Left ventricle myocardium superior (tissue), 1 donor: ENCODE measurements at regions not wholly inside any gene's neighbourhood (a gene's known extent, or its start where the extent isn't known, plus 50 kb on each side); places are given as distances from the start of the nearest gene placed in this dataset.
"Not testable (repeated sequence)": the region's sequence is repeated elsewhere in the genome, so short reads cannot be mapped to it uniquely, and the experiment has no call there.

Experiments used
- ATAC-seq: fragments of 200-7000 bp; cut with Tn5 transposase; one replicate; pipeline ENCODE4 v1.9.1; 2020; ENCODE audit warnings: mild to moderate bottlenecking, moderate library complexity
- DNase-seq: peaks from one replicate; pipeline ENCODE4 v3.0.0-alpha.2; 2020
- intact Hi-C: fragments of 100-400 bp; cut with micrococcal nuclease; formaldehyde crosslinking; loops from one replicate; pipeline ENCODE4 v1.11.0; 2022
- donor health status: DM: no; HTN: yes; CAD: no; lungs with severe emphysema.

GRCh38 chr19:20318616-20319015, 151.6 kb downstream of the ZNF486 start:
- ATAC-seq (no peak), DNase-seq (no peak)
- intact Hi-C loops = no loop called here

- no peak for ATAC-seq
- intact Hi-C loops = no loop called here
- no peak for DNase-seq
Measured at GRCh38 chr19:20315543-20315942, 148.5 kb downstream of the ZNF486 start.

- ATAC-seq (no peak), DNase-seq (no peak)
- intact Hi-C loops = no loop called here
Measured at GRCh38 chr19:20313894-20314293, 146.9 kb downstream of the ZNF486 start.

- intact Hi-C loops = no loop called here
- no peak for ATAC-seq
- DNase-seq = no peak
Measured at GRCh38 chr19:20307127-20307526, 140.1 kb downstream of the ZNF486 start.

GRCh38 chr19:20296314-20296713, 129.3 kb downstream of the ZNF486 start:
- ATAC-seq, DNase-seq, intact Hi-C loops: not testable (repeated sequence)

- intact Hi-C loops = no loop called here
- DNase-seq (no peak), ATAC-seq (no peak)
Measured at GRCh38 chr19:20294181-20294580, 127.2 kb downstream of the ZNF486 start.

GRCh38 chr19:20292520-20292919, 125.5 kb downstream of the ZNF486 start:
- DNase-seq, intact Hi-C loops, ATAC-seq: not testable (repeated sequence)

GRCh38 chr19:20289186-20289585, 122.2 kb downstream of the ZNF486 start:
- DNase-seq (no peak), ATAC-seq (no peak)
- intact Hi-C loops = no loop called here

GRCh38 chr19:20287070-20287469, 120.1 kb downstream of the ZNF486 start:
- no peak for DNase-seq
- ATAC-seq = no peak
- intact Hi-C loops = no loop called here

- DNase-seq, ATAC-seq, intact Hi-C loops: not testable (repeated sequence)
Measured at GRCh38 chr19:20285876-20286275, 118.9 kb downstream of the ZNF486 start.

GRCh38 chr19:20279516-20279915, 112.5 kb downstream of the ZNF486 start:
- ATAC-seq (no peak), DNase-seq (no peak)
- intact Hi-C loops = no loop called here

GRCh38 chr19:20278342-20278741, 111.3 kb downstream of the ZNF486 start:
- intact Hi-C loops = no loop called here
- DNase-seq (no peak), ATAC-seq (no peak)

- intact Hi-C loops, DNase-seq, ATAC-seq: not testable (repeated sequence)
Measured at GRCh38 chr19:20276732-20277082, 109.7 kb downstream of the ZNF486 start.

GRCh38 chr19:20276011-20276731, 109.2 kb downstream of the ZNF486 start:
- ATAC-seq = no peak
- no peak for DNase-seq
- intact Hi-C loops = no loop called here

- no peak for ATAC-seq
- intact Hi-C loops = no loop called here
- no peak for DNase-seq
Measured at GRCh38 chr19:20273951-20274570, 107.0 kb downstream of the ZNF486 start.

GRCh38 chr19:20273376-20273775, 106.4 kb downstream of the ZNF486 start:
- no peak for ATAC-seq
- intact Hi-C loops = no loop called here
- no peak for DNase-seq

GRCh38 chr19:20272627-20273010, 105.6 kb downstream of the ZNF486 start:
- ATAC-seq, DNase-seq, intact Hi-C loops: not testable (repeated sequence)

GRCh38 chr19:20271927-20272626, 105.1 kb downstream of the ZNF486 start:
- intact Hi-C loops = not testable (repeated sequence)

GRCh38 chr19:20271215-20271926, 104.4 kb downstream of the ZNF486 start:
- no peak for DNase-seq
- ATAC-seq = no peak
- intact Hi-C loops = no loop called here

More at GRCh38 chr19:20271927-20272626, 105.1 kb downstream of the ZNF486 start:
- not testable (repeated sequence) for DNase-seq, ATAC-seq

GRCh38 chr19:20269461-20269860, 102.4 kb downstream of the ZNF486 start:
- no peak for ATAC-seq
- intact Hi-C loops = no loop called here
- DNase-seq = no peak
